ENCODE measurements at regions not wholly inside any gene's neighbourhood (a gene's known extent, or its start where the extent isn't known, plus 50 kb on each side); places are given as distances from the start of the nearest gene placed in this dataset.
"Not testable (repeated sequence)": the region's sequence is repeated elsewhere in the genome, so short reads cannot be mapped to it uniquely, and the experiment has no call there.

GRCh38 chr2:39584283-39584965, 81.3 kb upstream of the TMEM178A start:
- DNase-seq: no peak

GRCh38 chr2:39585531-39585930, 80.2 kb upstream of the TMEM178A start:
- not testable (repeated sequence) for DNase-seq

- no peak for DNase-seq
These were observed 78.5 kb upstream of the TMEM178A start for GRCh38 chr2:39587168-39587567.

- no peak for DNase-seq
These were observed 78.1 kb upstream of the TMEM178A start for GRCh38 chr2:39587641-39588040.

GRCh38 chr2:39593439-39594393, 72.0 kb upstream of the TMEM178A start:
- no peak for DNase-seq

- DNase-seq: no peak
These were observed 70.6 kb upstream of the TMEM178A start for GRCh38 chr2:39595116-39595515.

GRCh38 chr2:39597314-39597713, 68.4 kb upstream of the TMEM178A start:
- no peak for DNase-seq

GRCh38 chr2:39602616-39603015, 63.1 kb upstream of the TMEM178A start:
- no peak for DNase-seq

- no peak for DNase-seq
These were observed 62.3 kb upstream of the TMEM178A start for GRCh38 chr2:39603436-39603835.

GRCh38 chr2:39604866-39605265, 60.9 kb upstream of the TMEM178A start:
- no peak for DNase-seq

- DNase-seq: no peak
These were observed 59.1 kb upstream of the TMEM178A start for GRCh38 chr2:39606585-39606984.

GRCh38 chr2:39607538-39608262, 58.0 kb upstream of the TMEM178A start:
- no peak for DNase-seq

GRCh38 chr2:39608263-39608575, 57.5 kb upstream of the TMEM178A start:
- no peak for DNase-seq

- DNase-seq: no peak
These were observed 56.9 kb upstream of the TMEM178A start for GRCh38 chr2:39608686-39609441.

- no peak for DNase-seq
These were observed 55.8 kb upstream of the TMEM178A start for GRCh38 chr2:39609917-39610316.

- DNase-seq: no peak
These were observed 50.0 kb upstream of the TMEM178A start for GRCh38 chr2:39615675-39616074.

All from NCI-H2171 (cell line).